A204.1 (cell line): ENCODE measurements at regions not wholly inside any gene's neighbourhood (a gene's known extent, or its start where the extent isn't known, plus 50 kb on each side); places are given as distances from the start of the nearest gene placed in this dataset.
"Not testable (repeated sequence)": the region's sequence is repeated elsewhere in the genome, so short reads cannot be mapped to it uniquely, and the experiment has no call there.

Experiments
- FAIRE-seq: peaks from 2 replicates; lab custom pipeline; 2012; peaks lifted over from hg19 to GRCh38; lab: Jason Lieb, UNC

- no peak for FAIRE-seq
These were observed 545.3 kb downstream of the RFC3 start for GRCh38 chr13:34363266-34363665.

- no peak for FAIRE-seq
These were observed 546.7 kb downstream of the RFC3 start for GRCh38 chr13:34364633-34365032.

GRCh38 chr13:34369931-34370330 is 552.0 kb downstream of the RFC3 start:
- no peak for FAIRE-seq

GRCh38 chr13:34371108-34371507 is 553.2 kb downstream of the RFC3 start:
- no peak for FAIRE-seq

GRCh38 chr13:34371645-34372395 is 553.9 kb downstream of the RFC3 start:
- FAIRE-seq, result no peak

- FAIRE-seq, result no peak
These were observed 554.6 kb downstream of the RFC3 start for GRCh38 chr13:34372581-34372980.

GRCh38 chr13:34376483-34376882 is 558.5 kb downstream of the RFC3 start:
- FAIRE-seq, result no peak

- FAIRE-seq, result no peak
These were observed 560.8 kb upstream of the NBEA start for GRCh38 chr13:34381228-34381627.

GRCh38 chr13:34383728-34384127 is 558.3 kb upstream of the NBEA start:
- no peak for FAIRE-seq

- FAIRE-seq, result not testable (repeated sequence)
These were observed 555.8 kb upstream of the NBEA start for GRCh38 chr13:34386229-34386628.

- no peak for FAIRE-seq
These were observed 551.0 kb upstream of the NBEA start for GRCh38 chr13:34391076-34391475.

GRCh38 chr13:34401696-34402095 is 540.4 kb upstream of the NBEA start:
- no peak for FAIRE-seq

GRCh38 chr13:34405410-34406181 is 536.5 kb upstream of the NBEA start:
- FAIRE-seq, result no peak

GRCh38 chr13:34408640-34409039 is 533.4 kb upstream of the NBEA start:
- FAIRE-seq, result no peak

- no peak for FAIRE-seq
These were observed 532.4 kb upstream of the NBEA start for GRCh38 chr13:34409496-34410182.

- FAIRE-seq, result no peak
These were observed 531.4 kb upstream of the NBEA start for GRCh38 chr13:34410678-34411077.

GRCh38 chr13:34411177-34411576 is 530.9 kb upstream of the NBEA start:
- FAIRE-seq, result no peak

- FAIRE-seq, result no peak
These were observed 530.2 kb upstream of the NBEA start for GRCh38 chr13:34411894-34412293.

- FAIRE-seq, result no peak
These were observed 529.8 kb upstream of the NBEA start for GRCh38 chr13:34412295-34412694.

- FAIRE-seq, result no peak
These were observed 529.2 kb upstream of the NBEA start for GRCh38 chr13:34412817-34413375.

GRCh38 chr13:34413538-34414210 is 528.4 kb upstream of the NBEA start:
- no peak for FAIRE-seq

GRCh38 chr13:34414616-34415015 is 527.5 kb upstream of the NBEA start:
- no peak for FAIRE-seq
